ENCODE measurements at regions not wholly inside any gene's neighbourhood (a gene's known extent, or its start where the extent isn't known, plus 50 kb on each side); places are given as distances from the start of the nearest gene placed in this dataset.

DNA sequence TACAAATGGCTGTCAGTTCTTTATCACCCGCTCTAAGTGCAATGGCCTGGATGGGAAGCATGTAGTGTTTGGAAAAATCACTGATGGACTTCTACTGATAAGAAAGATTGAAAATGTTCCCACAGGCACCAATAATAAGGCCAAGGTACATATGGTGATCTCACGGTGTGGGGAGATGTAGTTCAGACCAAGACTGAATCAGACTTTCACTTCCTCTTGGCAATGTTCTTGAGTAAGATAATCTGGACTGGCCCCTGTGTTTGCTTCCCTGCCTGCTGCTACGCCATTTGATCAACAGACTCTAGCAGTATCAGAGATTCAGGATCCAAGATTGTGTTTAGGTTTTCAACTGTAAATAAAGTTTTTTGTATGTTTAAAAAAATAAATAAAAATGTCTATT lies 682.2 kb upstream of the AMOT start:
- TF ChIP-seq CTCF (IDR thresholded peaks at IDR 0.05) = no peak
- TF ChIP-seq POLR2A (IDR thresholded peaks at IDR 0.05) = no peak
